CD14-positive monocyte (primary cell): ENCODE measurements at regions not wholly inside any gene's neighbourhood (a gene's known extent, or its start where the extent isn't known, plus 50 kb on each side); places are given as distances from the start of the nearest gene placed in this dataset.

Experiments
- DNase-seq, 3 donors: peaks; one replicate each; pipeline ENCODE4 v3.0.0-alpha.2; 2011 to 2022
- H2AFZ ChIP-seq: 2 replicates; pipeline ENCODE4 v1.6.0; 2012; ENCODE audit warnings: mild to moderate bottlenecking, low read depth, low read length, inconsistent platforms; ENCODE audit not compliant: insufficient read depth, poor library complexity, severe bottlenecking
- H3K27ac ChIP-seq, 2 donors: 1 replicate in 1 of 2; 2 replicates in 1 of 2; pipeline ENCODE4 v1.5.1; 2012 to 2013; ENCODE audit warnings: low read length in 2 of 2, control low read depth in 1 of 2, inconsistent platforms in 1 of 2, low read depth in 1 of 2, mild to moderate bottlenecking in 1 of 2
- H3K27me3 ChIP-seq, 2 donors: one replicate each; pipeline versions ENCODE4 v1.6.0 to v1.6.1; 2011 to 2013; ENCODE audit warnings: low read length in 2 of 2; ENCODE audit not compliant: control insufficient read depth in 2 of 2, insufficient read depth in 2 of 2
- H3K36me3 ChIP-seq, 2 donors: replicated peaks in 1 of 2; 1 replicate in 1 of 2; 2 replicates in 1 of 2; pipeline versions ENCODE4 v1.5.1 to v1.6.1; 2012 to 2013; ENCODE audit warnings: low read length in 2 of 2, control low read depth in 1 of 2, inconsistent platforms in 1 of 2, mild to moderate bottlenecking in 1 of 2; ENCODE audit not compliant: insufficient read depth in 2 of 2, control insufficient read depth in 1 of 2
- H3K4me1 ChIP-seq, 2 donors: 1 replicate in 1 of 2; 2 replicates in 1 of 2; pipeline versions ENCODE4 v1.5.1 to v1.6.1; 2012 to 2013; ENCODE audit warnings: low read length in 2 of 2, control low read depth in 1 of 2, inconsistent platforms in 1 of 2, mild to moderate bottlenecking in 1 of 2, moderate library complexity in 1 of 2; ENCODE audit not compliant: insufficient read depth in 2 of 2, control insufficient read depth in 1 of 2
- H3K4me2 ChIP-seq: replicated peaks from 2 replicates; pipeline ENCODE3; 2012; ENCODE audit warnings: low read length, moderate library complexity, mild to moderate bottlenecking; ENCODE audit not compliant: poor library complexity, severe bottlenecking; ENCODE audit errors: extremely low read depth
- H3K4me3 ChIP-seq, 3 experiments: fragments of 200-600 bp in 1 of 3; sonication (generic) in 1 of 3; replicated peaks in 1 of 3; 1 replicate in 2 of 3; 2 replicates in 1 of 3; pipeline ENCODE4 v1.5.1; 2011 to 2013; ENCODE audit warnings: low read length in 3 of 3, mild to moderate bottlenecking in 3 of 3, control low read depth in 2 of 3, low read depth in 2 of 3, inconsistent platforms in 1 of 3, moderate library complexity in 1 of 3
- H3K79me2 ChIP-seq: 2 replicates; pipeline ENCODE4 v1.6.0; 2012; ENCODE audit warnings: mild to moderate bottlenecking, control low read depth, inconsistent platforms, low read length, moderate library complexity; ENCODE audit not compliant: insufficient read depth
- H3K9ac ChIP-seq: 2 replicates; pipeline ENCODE4 v1.6.0; 2017; ENCODE audit warnings: low read length, mild to moderate bottlenecking; ENCODE audit not compliant: insufficient read depth, poor library complexity, severe bottlenecking
- H3K9me3 ChIP-seq, 2 donors: replicated peaks in 1 of 2; 1 replicate in 1 of 2; 2 replicates in 1 of 2; pipeline versions ENCODE4 v1.5.1 to v1.6.1; 2012 to 2013; ENCODE audit warnings: low read length in 2 of 2, control low read depth in 1 of 2; ENCODE audit not compliant: control insufficient read depth in 1 of 2, insufficient read depth in 1 of 2
- H4K20me1 ChIP-seq: 2 replicates; pipeline ENCODE4 v1.6.0; 2012; ENCODE audit warnings: mild to moderate bottlenecking, low read length, control low read depth, moderate library complexity; ENCODE audit not compliant: insufficient read depth
- H3K27ac Mint-ChIP-seq, 7 donors: one replicate each; pipeline ENCODE4 v1.8.0; 2020; ENCODE audit warnings: mild to moderate bottlenecking in 7 of 7, mixed read lengths in 7 of 7, moderate library complexity in 6 of 7, inconsistent platforms in 2 of 7
- H3K27me3 Mint-ChIP-seq, 3 donors: one replicate each; pipeline ENCODE4 v1.8.0; 2021 to 2022; ENCODE audit warnings: low read depth in 3 of 3, mild to moderate bottlenecking in 3 of 3, mixed read lengths in 3 of 3, moderate library complexity in 3 of 3, inconsistent platforms in 1 of 3
- H3K36me3 Mint-ChIP-seq, 2 donors: one replicate each; pipeline ENCODE4 v1.8.0; 2020; ENCODE audit warnings: mixed read lengths in 2 of 2, inconsistent platforms in 1 of 2, mild to moderate bottlenecking in 1 of 2
- H3K4me1 Mint-ChIP-seq: one replicate; pipeline ENCODE4 v1.8.0; 2020; ENCODE audit warnings: mild to moderate bottlenecking, mixed read lengths
- H3K4me3 Mint-ChIP-seq, 2 donors: one replicate each; pipeline ENCODE4 v1.8.0; 2020; ENCODE audit warnings: mild to moderate bottlenecking in 2 of 2, mixed read lengths in 2 of 2, moderate library complexity in 1 of 2
- H3K9me3 Mint-ChIP-seq, 7 donors: one replicate each; pipeline ENCODE4 v1.8.0; 2020 to 2022; ENCODE audit warnings: mixed read lengths in 7 of 7, mild to moderate bottlenecking in 6 of 7, moderate library complexity in 6 of 7, inconsistent platforms in 2 of 7
- CTCF ChIP-seq: fragments of 200-600 bp; IDR thresholded peaks from one replicate; pipeline ENCODE4 v1.8.0; 2022; ENCODE audit warnings: antibody characterized with exemption, mild to moderate bottlenecking
- WGBS: methylation state at CpG from one replicate; pipeline ENCODE4 v1.1.5; 2013; ENCODE audit warnings: missing lambda C conversion rate; ENCODE audit not compliant: insufficient coverage; 5-methylcytosine and 5-hydroxymethylcytosine counted together
- intact Hi-C, 2 donors: fragments of 100-400 bp; cut with micrococcal nuclease; formaldehyde crosslinking; loops; one replicate each; pipeline versions ENCODE4 v1.15.0 to v1.15.1; 2023

DNA sequence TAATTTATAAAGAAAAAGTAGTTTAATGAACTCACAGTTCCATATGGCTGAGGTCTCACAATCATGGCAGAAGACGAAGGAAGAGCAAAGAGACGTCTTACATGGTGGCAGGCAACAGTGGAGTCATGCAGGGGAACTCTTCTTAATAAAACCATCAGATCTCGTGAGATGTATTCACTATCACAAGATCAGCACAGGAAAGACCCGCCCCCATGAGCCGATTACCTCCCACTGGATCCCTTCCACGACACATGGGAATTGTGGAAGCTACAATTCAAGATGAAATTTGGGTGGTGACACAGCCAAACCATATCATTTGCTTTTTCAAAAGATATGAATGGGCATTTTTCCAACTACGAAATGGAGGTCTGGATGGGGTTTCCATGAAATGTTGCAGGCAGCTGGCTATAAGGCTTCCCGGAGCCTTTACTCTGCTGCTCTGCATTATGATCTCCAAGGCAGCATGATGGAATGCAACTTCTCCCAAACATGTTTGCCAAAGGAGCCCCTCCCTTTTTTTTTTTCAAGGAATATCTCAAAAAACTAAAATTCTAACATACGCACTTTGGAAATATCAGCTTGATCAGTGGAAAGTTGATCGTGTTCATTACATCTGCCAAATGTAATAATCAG is 189.7 kb downstream of the MEX3B start:
- Mint-ChIP-seq H3K9me3 (peaks cover 0 to 8% (median 0%) of the 10 kb centered on the region in 7 donors), H3K36me3 (no peaks in the 10 kb centered on the region), H3K4me3 (no peak overlapping the region), H3K27ac (no peak overlapping the region), H3K27me3 (no peaks in the 10 kb centered on the region), H3K4me1 (no peaks in the 10 kb centered on the region)
- TF ChIP-seq CTCF: no peak
- H3K36me3 ChIP-seq: no peaks in the 10 kb centered on the region
- no peaks in the 10 kb centered on the region for H3K4me1 ChIP-seq
- no peaks in the 10 kb centered on the region for H4K20me1 ChIP-seq
- no peaks in the 10 kb centered on the region for H3K9me3 ChIP-seq
- no peak overlapping the region for H2AFZ ChIP-seq
- WGBS: 91% methylated on average over 5 of the region's 10 CpGs
- intact Hi-C loops: no loop called here
- H3K4me2 ChIP-seq: no peak overlapping the region
- H3K9ac ChIP-seq: no peak overlapping the region
- no peak overlapping the region for H3K4me3 ChIP-seq
- no peaks in the 10 kb centered on the region for H3K79me2 ChIP-seq
- DNase-seq: no peak
- no peak overlapping the region for H3K27ac ChIP-seq
- no peaks in the 10 kb centered on the region for H3K27me3 ChIP-seq

GRCh38 chr15:81853150-81853748 is 192.6 kb downstream of the MEX3B start:
- H3K4me3 Mint-ChIP-seq: no peak overlapping the region
- intact Hi-C loops: no loop called here
- no peaks in the 10 kb centered on the region for H3K36me3 Mint-ChIP-seq
- no peak overlapping the region for H3K4me3 ChIP-seq
- no peak overlapping the region for H2AFZ ChIP-seq
- no peaks in the 10 kb centered on the region for H3K4me1 Mint-ChIP-seq
- peaks cover 0 to 3% (median 0%) of the 10 kb centered on the region in 3 donors for H3K27me3 Mint-ChIP-seq
- H3K27ac Mint-ChIP-seq: no peak overlapping the region
- 89% methylated on average over 1 of the region's 3 CpGs for WGBS
- H3K36me3 ChIP-seq: no peaks in the 10 kb centered on the region
- no peaks in the 10 kb centered on the region for H3K79me2 ChIP-seq
- no peaks in the 10 kb centered on the region for H3K27me3 ChIP-seq
- H3K9me3 Mint-ChIP-seq: peaks cover 0 to 8% (median 1%) of the 10 kb centered on the region in 7 donors
- H3K9ac ChIP-seq: no peak overlapping the region
- no peak overlapping the region for H3K4me2 ChIP-seq
- no peak overlapping the region for H3K27ac ChIP-seq
- H3K9me3 ChIP-seq: no peaks in the 10 kb centered on the region
- no peak for DNase-seq
- H3K4me1 ChIP-seq: no peaks in the 10 kb centered on the region
- no peaks in the 10 kb centered on the region for H4K20me1 ChIP-seq
- no peak for TF ChIP-seq CTCF
